ENCODE measurements at regions not wholly inside any gene's neighbourhood (a gene's known extent, or its start where the extent isn't known, plus 50 kb on each side); places are given as distances from the start of the nearest gene placed in this dataset.
A peak's percentile ranks its signal among the peaks of the same experiment; 100 is the strongest.

DNA sequence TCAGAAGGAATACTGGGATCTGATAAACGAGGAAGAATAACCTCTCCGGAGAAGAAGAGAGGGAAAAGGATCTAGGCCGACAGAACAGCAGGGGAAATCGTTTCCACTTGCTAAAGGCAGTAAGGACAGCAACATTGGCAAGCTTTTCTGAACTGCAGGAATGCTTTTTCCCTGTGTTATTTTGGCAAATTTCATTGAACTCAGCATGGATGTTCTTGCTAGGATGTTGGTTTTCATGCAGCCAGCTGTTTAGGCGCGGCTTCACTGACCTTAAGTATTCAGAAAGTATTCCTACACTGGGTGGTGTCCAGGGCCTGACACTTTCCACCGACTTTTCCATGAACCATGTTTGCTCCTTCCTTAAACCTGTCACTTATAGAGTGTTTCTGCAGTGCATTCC, 489.7 kb downstream of the CNTN3 start:
- DNase-seq, result no peak

DNA sequence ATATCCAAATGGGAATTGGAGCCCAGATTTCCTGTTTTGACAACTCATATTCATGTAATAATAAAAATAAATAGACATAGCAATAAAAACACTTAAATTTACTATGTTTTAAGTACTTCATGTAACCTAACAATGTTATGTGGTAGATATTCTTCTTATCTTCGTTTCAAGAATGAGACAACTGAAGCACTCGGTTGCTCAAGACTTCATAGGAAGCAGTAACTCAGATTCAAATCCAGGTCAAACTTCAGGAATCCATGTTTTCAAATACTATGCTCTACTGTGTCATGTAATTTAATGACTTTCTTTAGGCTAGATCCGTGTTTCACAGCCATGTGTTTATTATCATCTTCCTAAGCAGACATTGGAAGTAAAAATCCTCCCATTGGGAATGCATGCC, 492.2 kb downstream of the CNTN3 start:
- DNase-seq, result no peak

DNA sequence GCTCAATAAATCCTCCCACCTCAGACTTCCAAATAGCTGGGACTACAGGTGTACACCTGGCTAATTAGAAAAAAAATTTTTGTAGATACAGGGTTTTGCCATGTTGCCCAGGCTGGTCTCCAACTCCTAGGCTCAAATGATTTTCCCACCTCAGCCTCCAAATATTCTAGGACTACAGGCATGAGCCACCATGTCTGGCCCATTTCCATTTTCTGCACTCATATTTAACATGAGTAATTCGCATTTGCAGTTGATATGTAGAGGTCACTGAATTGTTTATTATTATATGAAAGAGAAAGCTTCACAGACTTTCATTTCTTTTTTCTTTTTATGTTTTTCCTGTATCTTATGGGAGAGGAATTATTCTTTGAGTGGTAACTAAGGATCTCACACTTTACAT, 492.7 kb downstream of the CNTN3 start:
- no peak for DNase-seq

DNA sequence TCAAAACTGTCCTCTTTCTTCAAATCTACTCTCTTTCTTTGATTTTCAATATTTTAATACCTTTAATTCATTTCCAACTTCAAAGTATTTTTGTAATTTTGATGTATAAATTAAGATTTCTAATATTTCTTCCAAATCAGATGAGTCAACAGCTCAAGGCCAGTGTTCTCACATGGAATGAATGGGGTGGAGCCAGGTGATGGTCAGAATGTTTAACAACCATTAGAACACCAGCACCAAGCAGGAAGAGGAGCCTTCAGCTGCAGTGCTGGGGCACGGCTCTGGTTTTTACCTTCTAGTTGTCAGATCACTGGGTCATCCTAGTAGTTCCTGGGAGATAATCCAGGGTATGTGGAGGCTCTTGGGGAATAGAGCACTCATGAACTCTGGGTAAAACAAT, 494.5 kb upstream of the PDZRN3 start:
- no peak for DNase-seq

DNA sequence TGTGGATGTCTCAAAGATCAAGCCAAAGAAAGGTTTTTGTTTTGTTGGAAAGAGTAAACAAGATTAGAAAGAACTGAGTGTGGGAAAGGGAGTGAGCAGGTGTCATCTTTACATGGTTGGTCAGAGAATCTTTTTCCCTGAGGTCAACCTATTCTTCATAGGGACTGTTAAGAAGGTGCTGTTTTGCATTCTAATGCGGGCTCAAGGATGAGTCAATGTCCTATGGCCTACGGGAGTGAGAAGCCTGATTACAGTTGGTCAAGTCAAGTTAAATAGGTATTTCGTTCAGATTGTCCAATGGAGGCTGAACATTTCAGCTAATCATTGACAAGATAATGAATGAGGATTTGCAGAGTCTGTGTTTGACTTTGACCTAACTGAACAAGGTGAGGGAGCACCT, 491.2 kb upstream of the PDZRN3 start:
- DNase-seq, result no peak

DNA sequence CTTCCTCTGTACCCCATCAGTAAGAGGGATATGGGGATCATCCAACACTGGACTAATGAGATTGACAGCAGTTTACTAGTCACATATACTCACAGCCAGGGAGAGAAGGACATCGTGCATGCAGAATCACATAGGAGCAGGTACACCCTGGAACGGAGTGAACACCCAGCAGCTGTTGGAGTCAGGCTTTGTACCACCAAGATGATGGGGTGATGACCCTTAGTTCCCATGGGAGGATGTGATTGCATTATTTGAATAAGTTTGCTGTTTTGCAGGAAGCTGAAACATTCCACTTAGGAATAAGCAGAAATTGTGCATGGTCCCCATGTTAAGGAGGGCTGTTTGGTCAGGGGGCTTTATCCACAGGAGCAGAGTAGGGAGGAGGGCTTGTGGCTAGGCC, 482.7 kb upstream of the PDZRN3 start:
- no peak for DNase-seq

DNA sequence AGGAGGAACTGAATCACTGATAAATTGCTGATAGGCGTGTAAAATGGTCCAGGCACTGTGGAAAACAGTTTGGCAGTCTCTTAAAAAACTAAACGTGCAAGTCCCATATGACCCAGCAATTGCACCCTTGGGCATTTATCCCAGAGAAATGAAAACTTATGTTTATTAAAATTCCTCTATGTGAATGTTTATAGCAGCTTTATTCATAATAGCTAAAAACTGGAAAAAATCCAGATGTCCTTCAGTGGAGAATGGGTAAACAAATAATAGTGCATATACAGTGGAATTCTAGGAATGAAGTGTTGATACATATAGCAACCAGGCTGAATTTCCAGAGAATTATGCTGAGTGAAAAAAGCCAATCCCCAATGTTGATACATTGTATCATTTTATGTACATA, 482.2 kb upstream of the PDZRN3 start:
- DNase-seq, result no peak

DNA sequence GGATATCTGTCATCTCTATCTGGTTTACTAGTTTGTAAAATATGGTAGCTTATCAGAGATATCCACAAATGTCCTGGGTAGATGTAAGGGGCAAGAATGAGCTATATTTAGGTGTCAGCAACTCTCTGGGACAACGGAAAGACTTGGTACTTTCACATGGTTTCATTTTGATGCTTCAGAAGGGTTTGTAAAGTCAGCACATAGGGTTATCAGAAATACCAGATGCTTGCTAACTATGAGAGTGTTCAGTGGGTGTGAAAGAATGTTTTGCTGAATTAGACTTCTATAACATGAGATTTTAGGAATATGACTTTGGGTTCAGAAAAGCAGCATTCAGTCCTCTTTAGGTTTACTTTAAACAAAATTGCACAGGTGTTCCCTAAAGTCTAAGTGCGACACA, 466.5 kb upstream of the PDZRN3 start:
- DNase-seq, result no peak

DNA sequence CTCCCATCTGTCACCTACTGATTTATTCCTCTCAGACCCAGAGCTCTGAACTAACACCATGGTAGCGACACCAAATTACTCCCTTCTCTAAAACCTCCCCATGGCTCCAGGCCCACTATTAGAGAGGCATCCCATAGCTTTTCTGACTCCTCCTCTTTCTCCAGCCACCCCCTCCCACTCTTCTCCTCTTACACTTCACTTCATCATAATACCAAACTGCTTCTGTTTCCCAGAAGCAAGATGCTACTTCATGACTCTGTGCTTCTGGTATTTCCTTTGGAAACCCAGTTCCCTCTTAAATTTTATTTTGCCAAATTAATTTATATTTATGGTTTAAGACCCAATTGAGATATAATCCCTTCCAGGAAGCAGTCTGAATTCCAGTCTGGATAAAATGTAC, 465.1 kb upstream of the PDZRN3 start:
- DNase-seq, result peak; percentile 24

DNA sequence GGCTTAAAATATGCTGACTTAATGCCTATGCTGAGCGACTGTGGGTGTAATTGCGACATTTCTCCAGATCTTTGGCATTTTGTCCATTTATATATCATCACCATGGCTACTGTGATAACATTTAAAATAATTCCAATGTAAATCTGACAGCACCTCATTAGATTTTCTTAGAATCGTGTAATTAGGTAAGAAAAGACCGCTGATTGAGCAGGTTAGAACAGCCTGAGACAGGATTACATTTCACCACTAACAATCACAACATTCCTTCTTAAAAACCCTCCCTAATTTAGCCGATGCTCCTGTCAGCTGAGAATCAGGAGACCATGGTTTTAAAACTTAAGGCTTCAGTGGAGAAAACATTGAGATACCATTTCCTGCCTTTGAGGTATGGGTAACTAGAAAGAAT, 455.3 kb upstream of the PDZRN3 start:
- DNase-seq, result no peak

DNA sequence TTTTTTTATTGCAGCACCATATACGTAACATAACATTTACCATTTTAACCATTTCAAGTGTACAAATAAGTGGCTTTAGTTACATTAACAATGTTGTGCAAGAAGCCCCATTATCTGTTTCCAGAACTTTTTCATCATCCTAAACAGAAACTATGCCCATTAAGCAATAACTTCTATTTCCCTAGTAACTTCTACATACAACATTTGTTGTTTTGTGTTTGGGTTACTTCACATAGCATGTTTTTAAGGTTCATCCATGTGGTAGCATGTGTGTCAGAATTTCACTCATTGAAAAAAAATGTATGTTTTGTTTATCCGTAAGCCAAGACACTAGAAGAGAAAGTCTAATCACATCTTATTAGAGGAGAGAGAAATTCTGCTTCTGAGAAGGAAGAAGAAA, 450.5 kb upstream of the PDZRN3 start:
- no peak for DNase-seq

DNA sequence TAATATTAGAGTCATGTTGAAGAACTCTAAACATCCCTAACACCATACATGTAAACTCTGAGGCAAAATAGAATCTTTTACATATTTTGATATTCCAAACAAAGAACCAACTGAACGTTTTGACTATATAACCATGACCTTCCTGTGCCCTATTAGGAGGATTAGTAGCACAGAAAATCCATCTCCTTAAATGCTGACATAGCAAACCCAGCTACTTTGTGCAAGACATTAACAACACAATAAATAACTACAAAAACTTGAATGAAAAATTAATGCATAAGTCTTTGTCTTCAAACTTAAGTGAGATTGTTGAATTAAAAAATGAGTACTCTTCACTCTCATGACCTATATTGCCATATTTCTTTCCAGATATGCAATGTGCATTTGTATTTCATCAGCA, 450.0 kb upstream of the PDZRN3 start:
- DNase-seq, result no peak

DNA sequence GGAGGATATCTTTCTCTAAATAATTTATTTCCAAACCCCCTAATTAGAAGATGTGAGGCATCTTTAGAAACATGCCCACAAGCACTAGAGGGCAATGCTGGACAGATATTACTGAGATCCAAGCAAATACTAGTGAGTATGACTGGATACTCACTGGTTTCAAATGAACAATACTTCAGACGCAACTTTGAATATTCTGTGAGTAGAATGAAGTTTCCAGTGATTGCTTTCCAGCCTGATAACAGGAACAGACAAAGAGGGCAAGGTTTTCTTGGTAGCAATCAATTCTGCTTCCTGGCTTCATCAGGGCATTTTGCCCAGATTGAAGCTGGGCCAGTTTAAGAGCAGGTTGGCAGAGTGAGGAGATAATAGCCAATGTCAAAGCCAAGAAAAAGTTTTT, 442.6 kb upstream of the PDZRN3 start:
- DNase-seq, result no peak

DNA sequence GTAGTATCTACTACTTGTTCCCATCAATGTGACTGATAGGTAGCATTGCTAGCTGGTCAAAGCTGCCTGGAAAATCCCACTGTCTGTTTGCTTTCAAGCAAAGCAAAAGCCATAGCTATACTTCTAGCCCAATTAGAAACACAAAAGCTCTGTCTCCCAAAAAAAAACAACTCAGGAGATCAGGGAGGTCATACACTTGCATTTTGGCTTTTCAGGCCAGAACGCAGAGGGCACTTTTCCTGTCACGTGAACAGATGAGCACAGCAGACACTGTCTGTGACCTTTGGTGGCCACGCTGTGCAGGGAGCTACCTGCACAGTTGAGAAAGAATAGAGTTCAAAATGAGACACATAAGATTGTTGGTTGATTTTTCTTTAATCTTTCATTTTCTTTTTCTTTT, 441.7 kb upstream of the PDZRN3 start:
- no peak for DNase-seq

DNA sequence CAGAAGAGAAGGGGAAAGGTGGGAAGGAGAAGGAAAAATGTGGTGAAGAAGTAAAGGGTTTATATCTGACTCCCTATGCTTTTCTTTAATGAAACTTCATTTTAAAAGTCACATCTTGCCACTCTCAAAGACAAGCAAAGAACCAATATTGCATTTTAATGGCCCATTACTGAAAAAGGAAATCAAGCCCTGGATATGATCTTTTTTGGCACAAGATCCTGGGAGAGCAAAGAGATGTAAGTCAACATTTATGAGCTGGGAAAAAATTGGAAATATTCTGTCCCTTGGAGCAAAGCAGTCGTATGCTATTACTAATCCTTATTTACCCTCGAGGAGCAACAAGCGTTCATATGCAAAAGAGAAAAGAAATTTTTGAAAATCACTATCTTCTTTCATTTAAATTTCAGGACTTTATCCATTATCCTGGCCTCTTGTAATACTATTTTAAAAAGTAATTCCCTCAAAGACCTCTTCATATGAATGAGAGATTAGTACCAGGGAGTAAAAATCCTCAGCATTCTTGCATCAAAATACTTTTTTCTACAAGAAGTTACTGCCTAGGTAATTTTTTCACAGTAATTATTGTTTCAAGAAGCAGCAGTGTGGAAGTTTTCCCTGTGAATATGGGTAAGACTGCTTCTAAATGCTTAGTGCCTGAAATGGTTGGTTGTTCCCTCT, 435.3 kb upstream of the PDZRN3 start:
- no peak for DNase-seq

DNA sequence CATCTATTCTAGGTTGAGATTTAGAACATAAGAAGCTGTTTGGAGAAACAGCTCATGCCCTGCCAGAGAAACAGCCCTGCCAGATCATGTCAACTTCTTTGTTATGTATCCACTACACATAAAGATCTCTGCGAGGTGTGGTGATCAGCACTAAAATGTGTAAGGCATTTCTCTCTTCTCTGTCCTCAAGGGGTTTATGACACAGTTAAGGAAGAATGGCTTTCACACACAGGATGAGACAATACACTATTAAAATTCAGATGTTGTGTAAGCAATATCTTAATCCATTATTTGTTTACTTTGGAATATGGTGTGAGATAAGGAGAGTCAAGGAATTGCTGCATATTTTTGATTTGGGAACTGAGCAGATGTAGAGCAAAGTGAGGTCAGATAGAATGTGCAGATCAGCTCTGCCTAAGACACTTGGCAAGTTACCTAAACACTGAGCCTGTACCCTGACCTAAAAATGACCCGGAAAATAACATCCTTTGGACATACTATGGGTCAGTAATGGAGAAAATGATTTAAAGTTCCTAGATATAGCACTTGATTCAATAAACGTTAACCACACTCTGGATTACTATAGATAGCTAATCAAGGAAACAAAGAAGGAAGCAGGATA, 434.7 kb upstream of the PDZRN3 start:
- DNase-seq, result no peak

DNA sequence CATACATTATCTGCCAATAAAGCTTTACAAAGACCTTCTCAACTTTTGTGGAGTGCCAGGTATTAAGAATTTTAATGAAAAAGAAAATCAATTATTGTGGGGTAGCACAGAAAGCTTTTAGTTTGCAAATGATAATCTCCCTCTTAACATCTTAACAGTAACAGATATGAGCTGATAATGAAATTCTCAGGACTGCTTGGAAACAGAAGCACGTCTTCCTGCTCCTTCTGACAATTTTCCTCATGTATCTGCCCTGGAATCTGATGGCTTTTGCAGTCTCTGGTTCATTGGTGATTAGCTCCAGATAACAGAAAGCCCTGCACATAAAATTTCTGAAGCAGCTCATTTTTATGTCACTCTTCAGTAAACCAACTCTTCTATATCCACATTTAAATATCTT, 432.4 kb upstream of the PDZRN3 start:
- no peak for DNase-seq

DNA sequence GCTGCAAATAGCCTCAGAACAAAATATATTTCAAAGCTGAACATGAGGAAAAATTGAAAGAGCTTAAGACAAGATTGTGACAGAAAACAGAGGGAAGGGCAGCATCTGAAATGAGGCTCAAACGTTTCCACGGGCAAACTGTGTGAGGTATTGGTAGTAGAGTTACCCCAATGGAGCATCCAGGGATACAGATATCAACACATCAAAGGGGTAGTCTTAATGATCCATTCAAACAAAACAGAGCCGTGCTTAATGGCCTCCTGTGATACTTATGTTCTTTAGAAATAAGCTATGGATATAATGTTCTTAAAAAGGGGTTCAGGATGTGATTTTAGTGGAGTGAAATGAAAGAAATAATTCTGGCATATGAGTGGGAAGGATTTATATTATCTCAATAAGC, 430.3 kb upstream of the PDZRN3 start:
- no peak for DNase-seq

DNA sequence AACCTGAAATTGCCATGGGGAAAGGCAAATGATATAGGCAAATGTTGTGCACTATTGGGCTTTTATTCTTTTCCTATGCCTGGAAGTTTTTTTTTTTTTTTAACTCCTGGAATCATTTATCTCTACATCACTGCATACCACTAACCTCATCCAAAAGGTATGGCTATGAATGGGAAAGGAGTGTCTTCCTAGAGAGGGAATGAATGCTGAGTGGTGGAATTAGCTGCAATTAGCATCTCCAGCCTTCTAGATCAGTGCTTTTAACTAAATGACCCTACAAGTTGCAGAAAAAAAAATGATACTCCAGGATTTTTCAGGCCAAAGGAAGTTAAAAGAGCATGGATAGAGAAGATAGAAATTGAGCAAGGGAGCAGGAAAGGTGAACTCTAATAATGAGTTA, 429.8 kb upstream of the PDZRN3 start:
- DNase-seq, result no peak

DNA sequence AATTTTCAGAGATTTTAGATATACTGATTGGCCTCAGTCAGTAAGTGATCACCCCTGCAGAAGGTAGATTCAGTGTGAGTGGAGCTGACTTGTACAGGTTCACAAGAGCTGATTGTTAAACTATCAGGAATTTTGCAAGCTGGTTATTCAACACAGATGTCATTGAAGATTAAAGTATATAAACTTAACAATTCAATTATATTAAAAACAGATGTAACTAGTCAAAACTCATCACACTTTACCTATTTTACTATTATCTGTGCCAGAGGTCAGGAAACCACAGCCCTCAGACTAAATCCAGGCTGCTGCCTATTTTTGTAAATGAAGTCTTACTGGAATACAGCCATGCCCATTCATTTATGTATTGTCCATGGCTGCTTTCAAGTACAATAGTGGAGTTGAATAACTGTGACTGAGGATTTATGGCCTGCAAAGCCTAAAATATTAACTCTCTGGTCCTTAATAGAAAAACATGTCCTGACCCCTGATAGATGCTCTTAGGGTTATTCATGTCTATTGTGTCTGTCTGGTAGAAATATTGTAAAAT, 429.3 kb upstream of the PDZRN3 start:
- DNase-seq, result no peak

DNA sequence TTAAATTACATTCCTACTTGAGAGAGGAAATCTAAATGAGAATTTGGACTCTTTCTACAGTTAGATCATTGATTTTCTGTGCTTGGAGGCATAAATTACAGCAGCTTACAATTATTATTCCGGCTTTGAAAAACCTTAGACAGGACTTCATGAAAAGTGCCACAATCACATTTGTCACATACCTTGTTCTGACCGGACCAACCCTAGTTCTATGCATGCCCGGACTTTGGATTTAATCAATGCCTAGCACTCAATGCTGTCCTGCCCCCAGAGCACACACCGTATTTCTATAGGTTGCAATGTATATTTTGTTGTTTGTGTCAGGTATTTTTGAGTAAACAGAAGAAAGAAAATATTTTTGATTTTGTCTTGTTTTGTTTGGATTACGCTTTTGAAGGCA, 424.7 kb upstream of the PDZRN3 start:
- DNase-seq, result no peak

DNA sequence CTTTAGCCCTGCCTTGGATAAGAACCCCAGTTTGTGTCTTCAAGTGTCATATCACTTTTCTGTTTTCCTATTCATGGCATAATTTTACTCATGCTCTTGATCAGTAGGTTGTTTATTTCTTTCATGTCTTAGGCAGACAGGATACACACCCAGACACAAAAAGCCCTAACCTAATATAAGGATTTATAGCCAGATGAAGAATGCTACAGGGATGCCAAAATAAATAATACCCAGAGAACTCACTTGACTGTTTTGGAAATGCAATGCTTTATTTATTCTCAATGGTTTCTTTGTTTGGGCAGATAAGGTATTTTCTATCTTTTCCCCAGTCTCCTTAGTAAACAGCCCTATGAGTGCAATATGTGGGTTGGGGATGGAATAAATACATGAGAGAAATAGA, 424.0 kb upstream of the PDZRN3 start:
- DNase-seq, result no peak

DNA sequence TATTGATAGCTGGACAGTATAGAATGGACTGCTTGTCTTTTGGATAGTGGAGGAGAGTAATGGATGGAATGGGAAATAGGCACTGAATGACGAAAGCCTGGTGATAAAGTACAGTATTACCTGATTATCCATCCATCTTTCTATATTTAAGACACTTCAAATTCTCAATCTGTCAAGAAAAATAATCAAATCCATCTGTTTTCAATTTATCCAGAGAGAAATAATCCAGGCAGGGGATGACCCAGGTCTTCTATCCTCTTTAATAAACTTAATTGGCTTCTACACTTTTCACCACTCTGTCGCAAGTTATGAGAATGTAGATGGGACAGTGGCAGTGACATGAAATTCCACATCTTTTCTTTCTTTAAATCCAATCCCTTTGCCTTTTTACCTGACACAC, 420.3 kb upstream of the PDZRN3 start:
- DNase-seq, result no peak

DNA sequence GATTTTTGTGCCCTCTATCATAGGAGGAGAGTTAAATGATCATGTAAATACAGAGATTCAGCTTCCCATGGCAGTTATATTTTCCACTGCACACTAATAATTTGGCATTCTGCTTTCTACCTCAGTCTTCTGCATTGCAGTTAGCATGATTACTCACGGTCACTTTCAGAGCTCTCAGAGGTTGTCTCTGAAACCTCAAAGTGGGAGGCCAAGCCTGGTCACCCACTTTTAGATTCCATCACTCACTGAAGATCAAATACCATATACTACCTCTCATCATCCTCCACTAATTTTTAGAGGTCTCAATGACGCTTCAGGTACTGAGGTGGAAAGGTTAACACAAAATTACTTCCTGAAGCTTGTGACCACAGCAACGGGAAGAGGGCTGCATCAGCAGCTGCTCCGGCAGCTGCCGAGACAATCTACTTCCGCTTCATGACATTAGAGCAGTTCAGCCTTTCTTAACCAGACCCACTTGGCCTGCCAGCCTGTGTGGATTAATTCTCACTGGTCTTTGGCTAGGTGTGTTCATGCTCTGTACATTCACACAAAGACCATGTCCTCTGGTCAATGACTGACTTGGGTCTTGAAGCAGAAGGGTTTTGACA, 416.4 kb upstream of the PDZRN3 start:
- DNase-seq, result no peak

DNA sequence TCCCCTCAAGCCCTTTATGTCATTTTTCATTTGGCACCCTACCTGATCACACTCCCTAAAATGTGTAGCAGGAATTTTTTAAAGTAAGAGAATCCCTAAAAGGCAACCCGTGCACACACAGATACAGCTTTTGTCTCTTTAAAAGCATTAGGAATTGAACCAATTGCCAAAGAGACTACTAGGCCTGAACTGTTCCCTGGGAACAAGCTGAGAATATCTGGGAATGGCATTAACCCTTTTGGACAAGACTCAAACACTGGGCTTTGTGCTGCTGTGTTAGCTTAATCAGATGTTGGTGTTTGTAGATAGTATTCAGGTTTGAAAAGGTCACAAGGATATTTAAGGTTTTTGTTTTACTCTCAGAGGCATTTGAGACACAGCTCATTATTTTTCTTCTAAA, 414.4 kb upstream of the PDZRN3 start:
- DNase-seq, result no peak

Data from femur (tissue), 1 donor.